Natural killer cell (primary cell): ENCODE measurements at regions not wholly inside any gene's neighbourhood (a gene's known extent, or its start where the extent isn't known, plus 50 kb on each side); places are given as distances from the start of the nearest gene placed in this dataset.

Source experiments
- ATAC-seq, 3 donors: fragments of 150-1000 bp in 2 of 3; fragments of 200-7000 bp in 1 of 3; cut with Tn5 transposase; 1 replicate in 1 of 3; 2 replicates in 2 of 3; pipeline ENCODE4 v1.10.0; 2021; ENCODE audit warnings: mild to moderate bottlenecking in 2 of 3, moderate library complexity in 2 of 3
- DNase-seq, 2 donors: peaks; one replicate each; pipeline versions ENCODE4 v3.0.0 to v3.0.0-alpha.2; 2013 to 2021; ENCODE audit warnings: mixed read lengths in 1 of 2
- H3K27ac ChIP-seq: one replicate; pipeline ENCODE4 v1.5.1; 2013; ENCODE audit warnings: mild to moderate bottlenecking, low read length
- H3K27me3 ChIP-seq: one replicate; pipeline ENCODE4 v1.6.1; 2013; ENCODE audit warnings: low read length; ENCODE audit not compliant: control insufficient read depth, insufficient read depth
- H3K36me3 ChIP-seq: one replicate; pipeline ENCODE4 v1.6.1; 2013; ENCODE audit warnings: low read length; ENCODE audit not compliant: control insufficient read depth, insufficient read depth
- H3K4me1 ChIP-seq: one replicate; pipeline ENCODE4 v1.6.1; 2013; ENCODE audit warnings: low read length; ENCODE audit not compliant: control insufficient read depth, insufficient read depth
- H3K4me3 ChIP-seq: one replicate; pipeline ENCODE4 v1.5.1; 2013; ENCODE audit warnings: low read length
- H3K9me3 ChIP-seq: one replicate; pipeline ENCODE4 v1.6.1; 2013; ENCODE audit warnings: low read length; ENCODE audit not compliant: control insufficient read depth, insufficient read depth
- H3K27ac Mint-ChIP-seq, 2 donors: one replicate each; pipeline ENCODE4 v1.8.0; 2022; ENCODE audit warnings: mild to moderate bottlenecking in 2 of 2, mixed read lengths in 2 of 2, moderate library complexity in 1 of 2
- H3K27me3 Mint-ChIP-seq, 2 donors: one replicate each; pipeline ENCODE4 v1.8.0; 2022; ENCODE audit warnings: low read depth in 2 of 2, mixed read lengths in 2 of 2
- H3K36me3 Mint-ChIP-seq: one replicate; pipeline ENCODE4 v1.8.0; 2022; ENCODE audit warnings: mixed read lengths
- H3K4me1 Mint-ChIP-seq, 2 donors: one replicate each; pipeline ENCODE4 v1.8.0; 2022; ENCODE audit warnings: mixed read lengths in 2 of 2
- H3K4me3 Mint-ChIP-seq: one replicate; pipeline ENCODE4 v1.8.0; 2022; ENCODE audit warnings: mild to moderate bottlenecking, moderate library complexity, mixed read lengths
- H3K9me3 Mint-ChIP-seq, 2 donors: one replicate each; pipeline ENCODE4 v1.8.0; 2022; ENCODE audit warnings: mixed read lengths in 2 of 2
- CTCF ChIP-seq: fragments of 200-600 bp; IDR thresholded peaks from one replicate; pipeline ENCODE4 v1.8.0; 2022; ENCODE audit warnings: antibody characterized with exemption
- WGBS: methylation state at CpG from one replicate; pipeline ENCODE4 v1.1.7; 2013; ENCODE audit warnings: missing lambda C conversion rate; ENCODE audit not compliant: insufficient coverage; 5-methylcytosine and 5-hydroxymethylcytosine counted together
- intact Hi-C: fragments of 100-400 bp; cut with micrococcal nuclease; formaldehyde crosslinking; loops from one replicate; pipeline ENCODE4 v1.14.2; 2022

GRCh38 chr11:8776209-8776608, 93.6 kb downstream of the RPL27A start:
- ATAC-seq: no peak
- no peaks in the 10 kb centered on the region for H3K9me3 ChIP-seq
- intact Hi-C loops: loop anchor here (5.0 kb wide), 1 partner anchor 94 kb away; the partner anchor contains the start of genes RPL27A and TRIM66
- WGBS: 86% methylated on average over 3 of the region's 3 CpGs
- no peak for TF ChIP-seq CTCF
- peaks cover 7 to 13% of the 10 kb centered on the region in 2 donors for H3K27me3 Mint-ChIP-seq
- no peak overlapping the region for H3K4me3 Mint-ChIP-seq
- H3K4me1 ChIP-seq: peaks cover 20% of the 10 kb centered on the region
- H3K27ac Mint-ChIP-seq: peak overlapping the region in 1 of 2 donors; percentile 13
- DNase-seq: no peak
- no peaks in the 10 kb centered on the region for H3K36me3 Mint-ChIP-seq
- H3K27me3 ChIP-seq: no peaks in the 10 kb centered on the region
- no peaks in the 10 kb centered on the region for H3K9me3 Mint-ChIP-seq
- no peaks in the 10 kb centered on the region for H3K36me3 ChIP-seq
- no peak overlapping the region for H3K4me3 ChIP-seq
- H3K4me1 Mint-ChIP-seq: peaks cover 45 to 57% of the 10 kb centered on the region in 2 donors
- no peak overlapping the region for H3K27ac ChIP-seq

- Mint-ChIP-seq H3K4me3 (peak overlapping the region; percentile 32), H3K27ac (peak overlapping the region; percentile 89 to 95), H3K36me3 (no peaks in the 10 kb centered on the region), H3K27me3 (peaks cover 7 to 15% of the 10 kb centered on the region in 2 donors), H3K4me1 (peaks cover 45 to 55% of the 10 kb centered on the region in 2 donors), H3K9me3 (no peaks in the 10 kb centered on the region)
- H3K27me3 ChIP-seq: no peaks in the 10 kb centered on the region
- 78% methylated on average over 7 of the region's 8 CpGs for WGBS
- H3K27ac ChIP-seq: peak overlapping the region; percentile 60
- intact Hi-C loops: loop anchor here (5.0 kb wide), 1 partner anchor 96 kb away; the partner anchor contains the start of genes RPL27A and TRIM66
- H3K4me1 ChIP-seq: peaks cover 20% of the 10 kb centered on the region
- DNase-seq: peak in 1 of 2 donors; percentile 19
- H3K4me3 ChIP-seq: no peak overlapping the region
- H3K36me3 ChIP-seq: no peaks in the 10 kb centered on the region
- peak; percentile 52 to 62 (median 58) for ATAC-seq
- H3K9me3 ChIP-seq: no peaks in the 10 kb centered on the region
- TF ChIP-seq CTCF: no peak
These were observed 95.5 kb downstream of the RPL27A start for GRCh38 chr11:8777907-8778767.

GRCh38 chr11:8779107-8779506, 96.5 kb downstream of the RPL27A start:
- peak in 1 of 2 donors; percentile 17 for DNase-seq
- ATAC-seq: peak; percentile 77 to 91 (median 84)

More at GRCh38 chr11:8779107-8779506, 96.5 kb downstream of the RPL27A start:
- H3K27ac Mint-ChIP-seq: peak overlapping the region; percentile 89 to 95
- no peaks in the 10 kb centered on the region for H3K36me3 Mint-ChIP-seq
- Histone ChIP-seq H3K4me3 (no peak overlapping the region), H3K4me1 (peaks cover 20% of the 10 kb centered on the region), H3K27me3 (no peaks in the 10 kb centered on the region), H3K27ac (peak overlapping the region; percentile 60), H3K9me3 (no peaks in the 10 kb centered on the region), H3K36me3 (no peaks in the 10 kb centered on the region)
- peaks cover 36 to 46% of the 10 kb centered on the region in 2 donors for H3K4me1 Mint-ChIP-seq
- H3K9me3 Mint-ChIP-seq: no peaks in the 10 kb centered on the region
- peak overlapping the region; percentile 32 for H3K4me3 Mint-ChIP-seq
- peaks cover 7 to 23% of the 10 kb centered on the region in 2 donors for H3K27me3 Mint-ChIP-seq
- intact Hi-C loops: loop anchor here (5.0 kb wide), 1 partner anchor 97 kb away; the partner anchor contains the start of genes RPL27A and TRIM66
- WGBS: 70% methylated on average over 3 of the region's 4 CpGs
- TF ChIP-seq CTCF: no peak
